AG04449 (cell line): ENCODE measurements at regions not wholly inside any gene's neighbourhood (a gene's known extent, or its start where the extent isn't known, plus 50 kb on each side); places are given as distances from the start of the nearest gene placed in this dataset.

Source experiments
- CTCF ChIA-PET: fragments of 350-600 bp; formaldehyde crosslinking; extraction: SDS; loops from one replicate; lab custom pipeline; 2021; ENCODE audit warnings: antibody characterized with exemption; lab: Yijun Ruan, JAX
- POLR2A ChIA-PET: fragments of 400-600, 350-600 bp; formaldehyde crosslinking; extraction: SDS; loops from one replicate; lab custom pipeline; 2020; ENCODE audit warnings: antibody characterized with exemption, inconsistent platforms; lab: Yijun Ruan, JAX
- DNase-seq: peaks from one replicate; pipeline ENCODE4 v3.0.0-alpha.2; 2010; ENCODE audit warnings: low read depth, low spot score
- H3K4me3 ChIP-seq: 2 replicates; pipeline ENCODE4 v1.5.1; 2011; ENCODE audit warnings: low read depth, mild to moderate bottlenecking, control low read depth, low read length
- CTCF ChIP-seq: IDR thresholded peaks from one replicate; pipeline ENCODE4 v1.5.1; 2011; ENCODE audit warnings: mild to moderate bottlenecking, moderate library complexity, low read length, control low read depth, inconsistent platforms; ENCODE audit not compliant: insufficient read depth; ENCODE audit errors: missing control alignments

GRCh38 chr7:79787623-79788022, 334.2 kb upstream of the MAGI2 start:
- H3K4me3 ChIP-seq = no peak overlapping the region
- no peak for TF ChIP-seq CTCF
- no peak for DNase-seq
- CTCF ChIA-PET = interaction anchor here (1.0 kb wide), 1 partner anchor 489 kb away, joined by 5 read pairs; no protein-coding TSS in a partner anchor
- POLR2A ChIA-PET = no interaction called here

GRCh38 chr7:79787096-79787495, 333.6 kb upstream of the MAGI2 start:
- TF ChIP-seq CTCF = no peak
- POLR2A ChIA-PET = no interaction called here
- CTCF ChIA-PET = no interaction called here
- DNase-seq = no peak
- no peak overlapping the region for H3K4me3 ChIP-seq

GRCh38 chr7:79786187-79786586, 332.7 kb upstream of the MAGI2 start:
- H3K4me3 ChIP-seq = no peak overlapping the region
- CTCF ChIA-PET = no interaction called here
- TF ChIP-seq CTCF = no peak
- POLR2A ChIA-PET = no interaction called here
- no peak for DNase-seq

GRCh38 chr7:79785556-79785955, 332.1 kb upstream of the MAGI2 start:
- DNase-seq = no peak
- H3K4me3 ChIP-seq = no peak overlapping the region
- ChIA-PET POLR2A (no interaction called here), CTCF (no interaction called here)
- no peak for TF ChIP-seq CTCF

- CTCF ChIA-PET = no interaction called here
- POLR2A ChIA-PET = no interaction called here
- DNase-seq = no peak
- H3K4me3 ChIP-seq = no peak overlapping the region
- TF ChIP-seq CTCF = no peak
Observed at GRCh38 chr7:79782906-79783305, 329.4 kb upstream of the MAGI2 start.

- H3K4me3 ChIP-seq = no peak overlapping the region
- no peak for DNase-seq
- CTCF ChIA-PET = no interaction called here
- TF ChIP-seq CTCF = no peak
- POLR2A ChIA-PET = no interaction called here
Observed at GRCh38 chr7:79782256-79782655, 328.8 kb upstream of the MAGI2 start.
